A549 (cell line): ENCODE measurements at regions not wholly inside any gene's neighbourhood (a gene's known extent, or its start where the extent isn't known, plus 50 kb on each side); places are given as distances from the start of the nearest gene placed in this dataset.
A peak's percentile ranks its signal among the peaks of the same experiment; 100 is the strongest.

ENCODE experiments used
- ATAC-seq, 2 experiments: fragments of 200-7000 bp in 1 of 2; fragments of >200 bp in 1 of 2; cut with Nextera tagmentation in 1 of 2; cut with Tn5 transposase in 1 of 2; 3 replicates each; pipeline versions ENCODE4 v1.8.0 to v1.9.1; 2018 to 2020; ENCODE audit warnings: mild to moderate bottlenecking in 1 of 2, moderate library complexity in 1 of 2
- CTCF ChIA-PET: fragments of 300-600 bp; sonication (Branson Sonifier 250); formaldehyde crosslinking; extraction: SDS; loops from one replicate; lab custom pipeline; 2021; ENCODE audit warnings: antibody characterized with exemption, inconsistent platforms; lab: Yijun Ruan, JAX
- POLR2A ChIA-PET: fragments of 350-600 bp; formaldehyde crosslinking; extraction: SDS; loops from one replicate; lab custom pipeline; 2021; ENCODE audit warnings: antibody characterized with exemption, inconsistent platforms; lab: Yijun Ruan, JAX
- DNase-seq, 2 experiments: peaks; one replicate each; pipeline versions ENCODE4 v3.0.0 to v3.0.0-alpha.2; 2011 to 2016; ENCODE audit warnings: low read depth in 1 of 2, low spot score in 1 of 2
- FAIRE-seq: peaks from 2 replicates; lab custom pipeline; 2011; peaks lifted over from hg19 to GRCh38; lab: Jason Lieb, UNC
- H3K27ac ChIP-seq, 2 experiments: fragments of >200 bp; sonication (Bioruptor Twin); formaldehyde crosslinking; 3 replicates each; pipeline ENCODE4 v1.5.1; 2016 to 2017
- H3K4me1 ChIP-seq: fragments of >200 bp; sonication (Bioruptor Twin); formaldehyde crosslinking; 3 replicates; pipeline ENCODE4 v1.6.1; 2016
- H3K4me2 ChIP-seq: fragments of >200 bp; sonication (Bioruptor Twin); formaldehyde crosslinking; 3 replicates; pipeline ENCODE4 v1.6.1; 2016
- H3K4me3 ChIP-seq: fragments of >200 bp; sonication (Bioruptor Twin); formaldehyde crosslinking; 3 replicates; pipeline ENCODE4 v1.5.1; 2016
- H3K9me3 ChIP-seq: fragments of >200 bp; sonication (Bioruptor Twin); formaldehyde crosslinking; 3 replicates; pipeline ENCODE4 v1.6.1; 2016
- BHLHE40 ChIP-seq: IDR thresholded peaks from 2 replicates; pipeline ENCODE4 v1.6.1; 2012; ENCODE audit warnings: low read depth, low read length, inconsistent platforms
- CHD2 ChIP-seq: fragments of 150-350 bp; IDR thresholded peaks from 2 replicates; pipeline ENCODE4 v1.6.1; 2014; ENCODE audit warnings: low read length; ENCODE audit not compliant: partially characterized antibody
- CTCF ChIP-seq: fragments of >200 bp; sonication (Bioruptor Twin); formaldehyde crosslinking; IDR thresholded peaks from 3 replicates; pipeline ENCODE4 v1.5.1; 2016
- E2F6 ChIP-seq: IDR thresholded peaks from 2 replicates; pipeline ENCODE4 v1.6.1; 2012; ENCODE audit warnings: low read depth, borderline replicate concordance
- EHMT2 ChIP-seq: fragments of 200-600 bp; sonication (generic); IDR thresholded peaks from 2 replicates; pipeline ENCODE4 v1.6.1; 2016; ENCODE audit warnings: antibody characterized with exemption, low read depth, mild to moderate bottlenecking, moderate library complexity
- ELK1 ChIP-seq: fragments of 150-350 bp; IDR thresholded peaks from 2 replicates; pipeline ENCODE4 v1.6.1; 2014; ENCODE audit warnings: low read depth, mild to moderate bottlenecking, low read length
- EP300 ChIP-seq, 2 experiments: fragments of >200 bp; sonication (Bioruptor Twin); formaldehyde crosslinking; IDR thresholded peaks; 2 replicates in 1 of 2; 3 replicates in 1 of 2; pipeline ENCODE4 v1.6.1; 2016 to 2017
- FOXS1 ChIP-seq: fragments of 250-450 bp; sonication (Bioruptor Pico); IDR thresholded peaks from 2 replicates; pipeline ENCODE4 v1.5.0; 2020; ENCODE audit warnings: mild to moderate bottlenecking, moderate library complexity
- HEYL ChIP-seq: fragments of 250-450 bp; sonication (Bioruptor Pico); IDR thresholded peaks from 2 replicates; pipeline ENCODE4 v1.8.0; 2021; ENCODE audit warnings: mild to moderate bottlenecking, moderate library complexity
- HOXA7 ChIP-seq: fragments of 250-450 bp; sonication (Bioruptor Pico); IDR thresholded peaks from 2 replicates; pipeline ENCODE4 v1.5.0; 2020; ENCODE audit warnings: mild to moderate bottlenecking, moderate library complexity
- HOXB13 ChIP-seq: fragments of 250-450 bp; sonication (Bioruptor Pico); IDR thresholded peaks from 2 replicates; pipeline ENCODE4 v1.5.0; 2020; ENCODE audit warnings: low read depth, mild to moderate bottlenecking, moderate library complexity
- KDM5A ChIP-seq: fragments of 200-600 bp; sonication (generic); IDR thresholded peaks from 2 replicates; pipeline ENCODE4 v1.6.1; 2016; ENCODE audit warnings: antibody characterized with exemption, mild to moderate bottlenecking
- MAFK ChIP-seq: fragments of 450-650 bp; IDR thresholded peaks from 2 replicates; pipeline ENCODE4 v1.6.1; 2014; ENCODE audit not compliant: partially characterized antibody
- RAD21 ChIP-seq, 2 experiments: fragments of >200 bp in 1 of 2; sonication (Bioruptor Twin) in 1 of 2; formaldehyde crosslinking in 1 of 2; IDR thresholded peaks in 1 of 2; conservative IDR thresholded peaks in 1 of 2; 2 replicates in 1 of 2; 3 replicates in 1 of 2; pipeline ENCODE4 v1.6.1; 2012 to 2018; ENCODE audit warnings: inconsistent platforms in 1 of 2
- SMC3 ChIP-seq: fragments of >200 bp; sonication (Bioruptor Twin); formaldehyde crosslinking; IDR thresholded peaks from 3 replicates; pipeline ENCODE4 v1.6.1; 2018; ENCODE audit warnings: inconsistent platforms
- ZC3H11A ChIP-seq: fragments of 450-650 bp; IDR thresholded peaks from 2 replicates; pipeline ENCODE4 v1.6.1; 2014; ENCODE audit warnings: antibody characterized with exemption, mild to moderate bottlenecking
- WGBS: methylation state at CpG from one replicate; pipeline ENCODE4 v1.1.6; 2017; ENCODE audit errors: missing lambda C conversion rate; 5-methylcytosine and 5-hydroxymethylcytosine counted together
- TF ChIP-seq, protein P1 (sequence below): fragments of 200-600 bp; sonication (generic); IDR thresholded peaks from 2 replicates; pipeline ENCODE4 v1.6.1; 2016; ENCODE audit warnings: antibody characterized with exemption, mild to moderate bottlenecking, moderate library complexity
- TF ChIP-seq, protein P2 (sequence below): fragments of 250-450 bp; sonication (Bioruptor Pico); IDR thresholded peaks from 2 replicates; pipeline ENCODE4 v1.5.0; 2020; ENCODE audit warnings: low read depth, mild to moderate bottlenecking, moderate library complexity

DNA sequence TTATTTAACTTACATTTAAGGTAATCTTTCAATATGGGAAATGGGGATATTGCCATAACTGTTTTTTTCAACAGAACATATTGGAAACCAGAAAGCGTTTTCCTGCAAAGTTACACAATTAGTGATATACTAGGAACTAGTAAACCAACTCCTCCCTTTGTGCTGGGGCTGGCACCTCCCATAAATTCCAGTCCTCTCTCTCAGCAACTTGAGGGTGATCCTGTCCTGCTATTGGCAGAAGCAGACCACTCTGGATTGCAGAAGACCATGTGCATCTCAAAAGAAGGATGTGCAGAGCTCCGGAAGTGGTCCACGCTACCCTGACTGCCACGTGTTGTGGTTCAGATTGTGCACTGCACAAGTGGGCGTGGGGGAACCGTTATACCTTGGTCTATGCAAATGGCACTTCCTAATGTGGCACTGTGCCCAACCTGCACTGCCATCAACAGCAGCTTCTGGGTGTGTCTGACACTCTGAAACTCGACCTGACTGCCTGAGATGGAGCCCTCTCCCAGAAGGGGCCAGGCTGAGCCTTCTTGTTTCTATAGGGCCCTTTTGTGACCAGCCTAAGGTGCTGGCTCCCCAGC is 219.2 kb downstream of the ZNF516 start:
- no peak for FAIRE-seq
- DNase-seq, result no peak
- WGBS, result 15% methylated on average over 4 of the region's 7 CpGs
- H3K9me3 ChIP-seq, result no peaks in the 10 kb centered on the region
- POLR2A ChIA-PET, result no interaction called here
- no peak overlapping the region for H3K4me2 ChIP-seq
- no peak overlapping the region for H3K4me3 ChIP-seq
- CTCF ChIA-PET, result no interaction called here
- no peak for ATAC-seq
- H3K27ac ChIP-seq, result no peak overlapping the region
- H3K4me1 ChIP-seq, result no peaks in the 10 kb centered on the region
- no peak for TF ChIP-seq HEYL
- no peak for TF ChIP-seq E2F6
- no peak for TF ChIP-seq FOXS1 (CRISPR knock-in tag)
- no peak for TF ChIP-seq EHMT2
- no peak for TF ChIP-seq MAFK
- TF ChIP-seq BHLHE40, result no peak
- no peak for TF ChIP-seq HOXA7 (CRISPR knock-in tag)
- TF ChIP-seq HOXB13, result no peak
- no peak for TF ChIP-seq ELK1
- no peak for TF ChIP-seq CHD2
- TF ChIP-seq ZC3H11A, result no peak
- no peak for TF ChIP-seq KDM5A
- TF ChIP-seq, protein P1, sequence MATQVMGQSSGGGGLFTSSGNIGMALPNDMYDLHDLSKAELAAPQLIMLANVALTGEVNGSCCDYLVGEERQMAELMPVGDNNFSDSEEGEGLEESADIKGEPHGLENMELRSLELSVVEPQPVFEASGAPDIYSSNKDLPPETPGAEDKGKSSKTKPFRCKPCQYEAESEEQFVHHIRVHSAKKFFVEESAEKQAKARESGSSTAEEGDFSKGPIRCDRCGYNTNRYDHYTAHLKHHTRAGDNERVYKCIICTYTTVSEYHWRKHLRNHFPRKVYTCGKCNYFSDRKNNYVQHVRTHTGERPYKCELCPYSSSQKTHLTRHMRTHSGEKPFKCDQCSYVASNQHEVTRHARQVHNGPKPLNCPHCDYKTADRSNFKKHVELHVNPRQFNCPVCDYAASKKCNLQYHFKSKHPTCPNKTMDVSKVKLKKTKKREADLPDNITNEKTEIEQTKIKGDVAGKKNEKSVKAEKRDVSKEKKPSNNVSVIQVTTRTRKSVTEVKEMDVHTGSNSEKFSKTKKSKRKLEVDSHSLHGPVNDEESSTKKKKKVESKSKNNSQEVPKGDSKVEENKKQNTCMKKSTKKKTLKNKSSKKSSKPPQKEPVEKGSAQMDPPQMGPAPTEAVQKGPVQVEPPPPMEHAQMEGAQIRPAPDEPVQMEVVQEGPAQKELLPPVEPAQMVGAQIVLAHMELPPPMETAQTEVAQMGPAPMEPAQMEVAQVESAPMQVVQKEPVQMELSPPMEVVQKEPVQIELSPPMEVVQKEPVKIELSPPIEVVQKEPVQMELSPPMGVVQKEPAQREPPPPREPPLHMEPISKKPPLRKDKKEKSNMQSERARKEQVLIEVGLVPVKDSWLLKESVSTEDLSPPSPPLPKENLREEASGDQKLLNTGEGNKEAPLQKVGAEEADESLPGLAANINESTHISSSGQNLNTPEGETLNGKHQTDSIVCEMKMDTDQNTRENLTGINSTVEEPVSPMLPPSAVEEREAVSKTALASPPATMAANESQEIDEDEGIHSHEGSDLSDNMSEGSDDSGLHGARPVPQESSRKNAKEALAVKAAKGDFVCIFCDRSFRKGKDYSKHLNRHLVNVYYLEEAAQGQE, result no peak
- TF ChIP-seq, protein P2, sequence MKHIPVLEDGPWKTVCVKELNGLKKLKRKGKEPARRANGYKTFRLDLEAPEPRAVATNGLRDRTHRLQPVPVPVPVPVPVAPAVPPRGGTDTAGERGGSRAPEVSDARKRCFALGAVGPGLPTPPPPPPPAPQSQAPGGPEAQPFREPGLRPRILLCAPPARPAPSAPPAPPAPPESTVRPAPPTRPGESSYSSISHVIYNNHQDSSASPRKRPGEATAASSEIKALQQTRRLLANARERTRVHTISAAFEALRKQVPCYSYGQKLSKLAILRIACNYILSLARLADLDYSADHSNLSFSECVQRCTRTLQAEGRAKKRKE, result no peak

DNA sequence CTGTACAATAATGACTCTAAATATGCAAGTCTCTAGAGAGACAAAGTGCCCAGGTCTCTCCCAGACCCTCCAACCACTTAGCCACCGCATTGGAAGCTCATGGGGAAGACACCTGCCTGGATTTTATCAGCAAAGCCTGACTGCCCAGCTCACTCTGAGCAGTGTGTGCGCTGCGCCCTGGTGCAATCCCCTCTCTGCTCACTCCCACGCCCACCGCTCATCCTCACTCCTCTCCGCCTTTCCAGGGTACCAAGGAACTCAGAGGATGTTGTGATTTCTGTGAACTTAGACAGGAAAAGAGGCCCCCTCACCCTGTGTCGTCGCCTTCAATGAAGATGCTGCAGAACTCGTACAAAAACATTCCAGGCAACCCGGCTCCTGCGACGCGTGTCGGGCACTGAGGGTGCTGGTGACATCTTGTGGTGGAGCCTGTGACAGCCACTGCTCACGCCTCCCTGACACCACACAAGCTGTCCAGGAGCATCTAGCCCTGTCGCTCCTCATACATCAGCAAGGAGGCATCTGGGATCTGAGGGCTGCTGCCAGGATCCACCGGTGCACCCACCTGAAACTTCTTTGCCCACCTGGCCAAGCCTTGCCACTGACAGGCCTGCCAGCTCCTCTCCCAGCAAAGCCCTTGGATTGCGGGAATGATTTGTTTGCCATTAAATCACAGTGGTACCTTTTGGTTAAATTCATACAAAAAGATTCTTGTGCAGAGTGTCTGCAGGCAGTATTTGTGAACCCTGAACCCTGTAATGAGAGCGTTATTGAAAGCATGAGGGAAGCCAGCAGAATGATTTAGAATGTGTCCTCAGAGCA is 220.4 kb downstream of the ZNF516 start:
- no peak overlapping the region for H3K4me3 ChIP-seq
- CTCF ChIA-PET, result no interaction called here
- 51% methylated on average over 9 of the region's 19 CpGs for WGBS

More for the DNA sequence above, 220.4 kb downstream of the ZNF516 start:
- ATAC-seq, result peak; percentile 66 to 67; a peak in 5 of 6 replicates
- H3K27ac ChIP-seq, result no peak overlapping the region
- FAIRE-seq, result no peak
- H3K9me3 ChIP-seq, result no peaks in the 10 kb centered on the region
- TF ChIP-seq RAD21 (conservative IDR thresholded peaks at IDR 0.05 in 1 of 2, IDR thresholded peaks at IDR 0.05 in 1 of 2) (peak in 1 of 2 experiments; percentile 35; a peak in 1 of 5 replicates), CTCF (0 out of 3 replicates have a peak, but pooled peaks have one; percentile 9), SMC3 (0 out of 3 replicates have a peak, but pooled peaks have one; percentile 20), EP300 (IDR thresholded peaks at IDR 0.05) (no peak)
- no peaks in the 10 kb centered on the region for H3K4me1 ChIP-seq
- H3K4me2 ChIP-seq, result no peak overlapping the region
- POLR2A ChIA-PET, result no interaction called here
- DNase-seq, result peak; percentile 11 to 14
